HL-60 (cell line): ENCODE measurements at regions not wholly inside any gene's neighbourhood (a gene's known extent, or its start where the extent isn't known, plus 50 kb on each side); places are given as distances from the start of the nearest gene placed in this dataset.

Source experiments
- DNase-seq, 2 experiments: peaks; one replicate each; pipeline ENCODE4 v3.0.0-alpha.2; 2010 to 2020; ENCODE audit warnings: low read depth in 1 of 2, low spot score in 1 of 2
- H3K27ac ChIP-seq: fragments of 250-450 bp; sonication (Bioruptor Pico); replicated peaks from 2 replicates; pipeline ENCODE4 v1.5.1; 2020; ENCODE audit warnings: mild to moderate bottlenecking, moderate library complexity
- H3K27me3 ChIP-seq: fragments of 250-450 bp; sonication (Bioruptor Pico); 2 replicates; pipeline ENCODE4 v1.5.1; 2021; ENCODE audit warnings: mild to moderate bottlenecking, moderate library complexity; ENCODE audit not compliant: insufficient read depth, poor library complexity, severe bottlenecking
- H3K4me3 ChIP-seq: replicated peaks from 2 replicates; pipeline ENCODE4 v1.5.1; 2011; ENCODE audit warnings: mild to moderate bottlenecking, control low read depth, low read length; ENCODE audit not compliant: insufficient read depth
- GABPA ChIP-seq: IDR thresholded peaks from 2 replicates; pipeline ENCODE4 v1.6.1; 2012; ENCODE audit warnings: low read depth
- POLR2AphosphoS5 ChIP-seq: IDR thresholded peaks from 2 replicates; pipeline ENCODE4 v1.6.1; 2012; ENCODE audit warnings: low read depth
- SPI1 ChIP-seq: IDR thresholded peaks from 2 replicates; pipeline ENCODE4 v1.6.1; 2012; ENCODE audit warnings: low read depth, mild to moderate bottlenecking, borderline replicate concordance
- TF ChIP-seq, protein P1 (sequence below): IDR thresholded peaks from 2 replicates; pipeline ENCODE4 v1.6.1; 2012; ENCODE audit warnings: low read depth; ENCODE audit not compliant: insufficient replicate concordance
- TF ChIP-seq, protein P2 (sequence below): IDR thresholded peaks from one replicate; pipeline ENCODE4 v1.5.1; 2011; ENCODE audit warnings: low read length, control low read depth, inconsistent platforms; ENCODE audit not compliant: insufficient read depth

DNA sequence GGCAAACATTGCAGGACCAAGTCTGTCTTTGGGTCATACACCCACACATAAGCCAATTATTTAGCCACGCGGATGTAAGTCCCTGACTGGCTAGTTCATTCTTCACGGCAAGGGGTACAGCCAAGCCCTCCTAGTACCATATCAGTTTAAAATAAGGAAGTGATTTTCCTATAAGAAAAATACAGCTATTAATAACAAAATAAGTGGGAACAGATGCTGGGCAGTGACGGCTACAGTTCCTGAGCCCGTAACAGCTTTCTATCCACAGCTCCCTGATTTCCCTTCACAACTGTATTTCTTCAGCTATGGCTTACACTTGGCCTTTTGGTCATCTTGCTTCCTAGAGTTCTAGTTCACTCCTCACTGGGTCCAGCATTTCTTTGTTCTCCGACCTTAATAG, 542.4 kb upstream of the C16orf82 start:
- DNase-seq = no peak
- TF ChIP-seq SPI1 = no peak
- no peak for TF ChIP-seq POLR2AphosphoS5
- TF ChIP-seq, protein P1, sequence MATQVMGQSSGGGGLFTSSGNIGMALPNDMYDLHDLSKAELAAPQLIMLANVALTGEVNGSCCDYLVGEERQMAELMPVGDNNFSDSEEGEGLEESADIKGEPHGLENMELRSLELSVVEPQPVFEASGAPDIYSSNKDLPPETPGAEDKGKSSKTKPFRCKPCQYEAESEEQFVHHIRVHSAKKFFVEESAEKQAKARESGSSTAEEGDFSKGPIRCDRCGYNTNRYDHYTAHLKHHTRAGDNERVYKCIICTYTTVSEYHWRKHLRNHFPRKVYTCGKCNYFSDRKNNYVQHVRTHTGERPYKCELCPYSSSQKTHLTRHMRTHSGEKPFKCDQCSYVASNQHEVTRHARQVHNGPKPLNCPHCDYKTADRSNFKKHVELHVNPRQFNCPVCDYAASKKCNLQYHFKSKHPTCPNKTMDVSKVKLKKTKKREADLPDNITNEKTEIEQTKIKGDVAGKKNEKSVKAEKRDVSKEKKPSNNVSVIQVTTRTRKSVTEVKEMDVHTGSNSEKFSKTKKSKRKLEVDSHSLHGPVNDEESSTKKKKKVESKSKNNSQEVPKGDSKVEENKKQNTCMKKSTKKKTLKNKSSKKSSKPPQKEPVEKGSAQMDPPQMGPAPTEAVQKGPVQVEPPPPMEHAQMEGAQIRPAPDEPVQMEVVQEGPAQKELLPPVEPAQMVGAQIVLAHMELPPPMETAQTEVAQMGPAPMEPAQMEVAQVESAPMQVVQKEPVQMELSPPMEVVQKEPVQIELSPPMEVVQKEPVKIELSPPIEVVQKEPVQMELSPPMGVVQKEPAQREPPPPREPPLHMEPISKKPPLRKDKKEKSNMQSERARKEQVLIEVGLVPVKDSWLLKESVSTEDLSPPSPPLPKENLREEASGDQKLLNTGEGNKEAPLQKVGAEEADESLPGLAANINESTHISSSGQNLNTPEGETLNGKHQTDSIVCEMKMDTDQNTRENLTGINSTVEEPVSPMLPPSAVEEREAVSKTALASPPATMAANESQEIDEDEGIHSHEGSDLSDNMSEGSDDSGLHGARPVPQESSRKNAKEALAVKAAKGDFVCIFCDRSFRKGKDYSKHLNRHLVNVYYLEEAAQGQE = no peak
- TF ChIP-seq, protein P2, sequence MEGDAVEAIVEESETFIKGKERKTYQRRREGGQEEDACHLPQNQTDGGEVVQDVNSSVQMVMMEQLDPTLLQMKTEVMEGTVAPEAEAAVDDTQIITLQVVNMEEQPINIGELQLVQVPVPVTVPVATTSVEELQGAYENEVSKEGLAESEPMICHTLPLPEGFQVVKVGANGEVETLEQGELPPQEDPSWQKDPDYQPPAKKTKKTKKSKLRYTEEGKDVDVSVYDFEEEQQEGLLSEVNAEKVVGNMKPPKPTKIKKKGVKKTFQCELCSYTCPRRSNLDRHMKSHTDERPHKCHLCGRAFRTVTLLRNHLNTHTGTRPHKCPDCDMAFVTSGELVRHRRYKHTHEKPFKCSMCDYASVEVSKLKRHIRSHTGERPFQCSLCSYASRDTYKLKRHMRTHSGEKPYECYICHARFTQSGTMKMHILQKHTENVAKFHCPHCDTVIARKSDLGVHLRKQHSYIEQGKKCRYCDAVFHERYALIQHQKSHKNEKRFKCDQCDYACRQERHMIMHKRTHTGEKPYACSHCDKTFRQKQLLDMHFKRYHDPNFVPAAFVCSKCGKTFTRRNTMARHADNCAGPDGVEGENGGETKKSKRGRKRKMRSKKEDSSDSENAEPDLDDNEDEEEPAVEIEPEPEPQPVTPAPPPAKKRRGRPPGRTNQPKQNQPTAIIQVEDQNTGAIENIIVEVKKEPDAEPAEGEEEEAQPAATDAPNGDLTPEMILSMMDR = no peak
- TF ChIP-seq GABPA = no peak
- Histone ChIP-seq H3K4me3 (no peak overlapping the region), H3K27me3 (no peaks in the 10 kb centered on the region), H3K27ac (no peak overlapping the region)

DNA sequence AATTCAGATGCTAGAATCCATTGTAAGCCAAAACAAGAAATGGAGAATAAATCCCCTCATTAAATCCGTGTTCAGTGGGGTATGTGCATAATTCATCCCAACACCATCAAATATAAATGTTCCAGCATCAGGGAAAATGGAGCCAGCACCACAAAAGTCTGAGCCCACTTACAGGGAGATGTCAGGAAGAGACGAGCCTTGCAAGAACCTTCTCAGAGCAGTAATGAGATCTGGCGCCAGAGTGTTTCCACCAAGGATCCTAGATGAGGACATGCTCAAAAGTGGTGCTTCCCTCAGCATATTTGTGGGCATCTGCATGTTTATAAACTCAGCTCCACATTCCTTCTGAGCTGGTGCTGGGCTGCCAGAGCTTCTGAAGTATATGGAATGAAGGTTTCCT, 541.9 kb upstream of the C16orf82 start:
- no peaks in the 10 kb centered on the region for H3K27me3 ChIP-seq
- no peak overlapping the region for H3K27ac ChIP-seq
- no peak overlapping the region for H3K4me3 ChIP-seq
- TF ChIP-seq GABPA (no peak), POLR2AphosphoS5 (no peak), SPI1 (no peak)
- TF ChIP-seq, protein P2 = no peak
- TF ChIP-seq, protein P1 = no peak
- DNase-seq = no peak

DNA sequence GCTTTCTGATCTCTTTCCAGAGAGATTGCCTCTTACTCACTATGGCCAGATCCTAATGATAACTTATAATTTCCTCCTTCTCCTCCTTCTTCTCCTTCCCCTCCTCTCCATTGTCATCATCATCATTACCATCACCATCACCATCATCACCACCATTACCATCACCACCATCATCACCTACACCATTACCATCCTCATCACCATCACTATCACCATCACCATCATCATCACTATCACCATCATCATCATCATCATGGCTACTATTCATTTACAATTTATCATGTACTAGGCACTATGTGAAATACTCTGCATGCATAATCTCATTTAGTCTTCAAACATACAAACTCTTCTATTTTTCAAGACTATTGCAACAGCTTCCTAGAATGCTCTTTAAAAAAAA, 540.9 kb upstream of the C16orf82 start:
- no peak for TF ChIP-seq GABPA
- no peak for TF ChIP-seq SPI1
- TF ChIP-seq, protein P2 = no peak
- TF ChIP-seq, protein P1 = no peak
- TF ChIP-seq POLR2AphosphoS5 = no peak
- no peak for DNase-seq
- Histone ChIP-seq H3K27ac (no peak overlapping the region), H3K4me3 (no peak overlapping the region), H3K27me3 (no peaks in the 10 kb centered on the region)
